Suprapubic skin (tissue), 4 donors: ENCODE measurements at regions not wholly inside any gene's neighbourhood (a gene's known extent, or its start where the extent isn't known, plus 50 kb on each side); places are given as distances from the start of the nearest gene placed in this dataset.

Experiments used
- DNase-seq, 2 donors: peaks; one replicate each; pipeline ENCODE4 v3.0.0-alpha.2; 2019; ENCODE audit warnings: low spot score in 2 of 2
- H3K27ac ChIP-seq: fragments of 200-600 bp; sonication (generic); one replicate; pipeline ENCODE4 v1.5.1; 2019
- H3K27me3 ChIP-seq: fragments of 200-600 bp; sonication (generic); one replicate; pipeline ENCODE4 v1.5.1; 2019
- H3K36me3 ChIP-seq: fragments of 200-600 bp; sonication (generic); one replicate; pipeline ENCODE4 v1.5.1; 2019
- H3K4me1 ChIP-seq: fragments of 200-600 bp; sonication (generic); one replicate; pipeline ENCODE4 v1.5.1; 2019
- H3K4me3 ChIP-seq: fragments of 200-600 bp; sonication (generic); one replicate; pipeline ENCODE4 v1.5.1; 2019; ENCODE audit warnings: mild to moderate bottlenecking
- H3K9me3 ChIP-seq: fragments of 200-600 bp; sonication (generic); one replicate; pipeline ENCODE4 v1.5.1; 2019
- CTCF ChIP-seq, 2 donors: fragments of 200-600 bp in 1 of 2; fragments of 450-650 bp in 1 of 2; sonication (generic) in 1 of 2; IDR thresholded peaks; one replicate each; pipeline ENCODE4 v1.5.1; 2016 to 2019; ENCODE audit warnings: antibody characterized with exemption in 2 of 2, mild to moderate bottlenecking in 1 of 2, moderate library complexity in 1 of 2
- EP300 ChIP-seq: sonication (generic); formaldehyde crosslinking; IDR thresholded peaks from one replicate; pipeline ENCODE4 v1.6.1; 2017; ENCODE audit warnings: antibody characterized with exemption
- POLR2A ChIP-seq, 2 donors: fragments of 450-650 bp; IDR thresholded peaks; one replicate each; pipeline ENCODE4 v1.6.1; 2017; ENCODE audit warnings: antibody characterized with exemption in 2 of 2, mild to moderate bottlenecking in 2 of 2, moderate library complexity in 2 of 2
- POLR2AphosphoS5 ChIP-seq, 3 donors: sonication (generic); formaldehyde crosslinking; IDR thresholded peaks; one replicate each; pipeline ENCODE4 v1.6.1; 2017; ENCODE audit warnings: antibody characterized with exemption in 3 of 3
- WGBS: methylation state at CpG from one replicate; pipeline ENCODE4 v1.1.5; 2018; 5-methylcytosine and 5-hydroxymethylcytosine counted together

- Histone ChIP-seq H3K27me3 (no peaks in the 10 kb centered on the region), H3K4me1 (no peaks in the 10 kb centered on the region), H3K36me3 (no peaks in the 10 kb centered on the region), H3K9me3 (no peaks in the 10 kb centered on the region), H3K4me3 (no peak overlapping the region), H3K27ac (no peak overlapping the region)
- TF ChIP-seq POLR2A (IDR thresholded peaks at IDR 0.05) (no peak), CTCF (IDR thresholded peaks at IDR 0.05) (no peak), EP300 (no peak), POLR2AphosphoS5 (IDR thresholded peaks at IDR 0.05) (no peak)
- DNase-seq = no peak
- 95% methylated on average over 1 of the region's 1 CpG for WGBS
Measured at GRCh38 chr14:42877716-42878115, 1271.0 kb downstream of the LRFN5 start.

GRCh38 chr14:42872786-42873185 is 1266.1 kb downstream of the LRFN5 start:
- Histone ChIP-seq H3K36me3 (no peaks in the 10 kb centered on the region), H3K4me1 (no peaks in the 10 kb centered on the region), H3K27me3 (no peaks in the 10 kb centered on the region), H3K27ac (no peak overlapping the region), H3K4me3 (no peak overlapping the region), H3K9me3 (no peaks in the 10 kb centered on the region)
- 67% methylated on average over 3 of the region's 3 CpGs for WGBS
- DNase-seq = no peak
- no peak for TF ChIP-seq POLR2AphosphoS5 (IDR thresholded peaks at IDR 0.05)
- TF ChIP-seq CTCF (IDR thresholded peaks at IDR 0.05) = no peak
- no peak for TF ChIP-seq EP300
- TF ChIP-seq POLR2A (IDR thresholded peaks at IDR 0.05) = no peak

- no peak for DNase-seq
- H3K9me3 ChIP-seq = no peaks in the 10 kb centered on the region
- no peaks in the 10 kb centered on the region for H3K27me3 ChIP-seq
- 95% methylated on average over 1 of the region's 1 CpG for WGBS
- no peak overlapping the region for H3K4me3 ChIP-seq
- H3K36me3 ChIP-seq = no peaks in the 10 kb centered on the region
- H3K27ac ChIP-seq = no peak overlapping the region
- TF ChIP-seq CTCF (IDR thresholded peaks at IDR 0.05) (no peak), POLR2A (IDR thresholded peaks at IDR 0.05) (no peak), POLR2AphosphoS5 (IDR thresholded peaks at IDR 0.05) (no peak), EP300 (no peak)
- H3K4me1 ChIP-seq = no peaks in the 10 kb centered on the region
Measured at GRCh38 chr14:42869681-42870080, 1263.0 kb downstream of the LRFN5 start.

- WGBS = 74% methylated on average over 3 of the region's 3 CpGs
- DNase-seq = no peak
Measured at GRCh38 chr14:42862114-42862513, 1255.4 kb downstream of the LRFN5 start.

GRCh38 chr14:42860371-42860770 is 1253.7 kb downstream of the LRFN5 start:
- no peaks in the 10 kb centered on the region for H3K4me1 ChIP-seq
- DNase-seq = no peak
- no peak overlapping the region for H3K4me3 ChIP-seq
- 52% methylated on average over 1 of the region's 1 CpG for WGBS
- no peaks in the 10 kb centered on the region for H3K36me3 ChIP-seq
- H3K9me3 ChIP-seq = no peaks in the 10 kb centered on the region
- H3K27ac ChIP-seq = no peak overlapping the region
- H3K27me3 ChIP-seq = no peaks in the 10 kb centered on the region
- TF ChIP-seq POLR2A (IDR thresholded peaks at IDR 0.05) (no peak), EP300 (no peak), POLR2AphosphoS5 (IDR thresholded peaks at IDR 0.05) (no peak), CTCF (IDR thresholded peaks at IDR 0.05) (no peak)

More at GRCh38 chr14:42862114-42862513, 1255.4 kb downstream of the LRFN5 start:
- H3K27ac ChIP-seq = no peak overlapping the region
- no peaks in the 10 kb centered on the region for H3K9me3 ChIP-seq
- H3K4me1 ChIP-seq = no peaks in the 10 kb centered on the region
- no peak overlapping the region for H3K4me3 ChIP-seq
- TF ChIP-seq EP300 (no peak), CTCF (IDR thresholded peaks at IDR 0.05) (no peak), POLR2A (IDR thresholded peaks at IDR 0.05) (no peak), POLR2AphosphoS5 (IDR thresholded peaks at IDR 0.05) (no peak)
- no peaks in the 10 kb centered on the region for H3K36me3 ChIP-seq
- no peaks in the 10 kb centered on the region for H3K27me3 ChIP-seq
